ENCODE measurements at regions not wholly inside any gene's neighbourhood (a gene's known extent, or its start where the extent isn't known, plus 50 kb on each side); places are given as distances from the start of the nearest gene placed in this dataset.

DNA sequence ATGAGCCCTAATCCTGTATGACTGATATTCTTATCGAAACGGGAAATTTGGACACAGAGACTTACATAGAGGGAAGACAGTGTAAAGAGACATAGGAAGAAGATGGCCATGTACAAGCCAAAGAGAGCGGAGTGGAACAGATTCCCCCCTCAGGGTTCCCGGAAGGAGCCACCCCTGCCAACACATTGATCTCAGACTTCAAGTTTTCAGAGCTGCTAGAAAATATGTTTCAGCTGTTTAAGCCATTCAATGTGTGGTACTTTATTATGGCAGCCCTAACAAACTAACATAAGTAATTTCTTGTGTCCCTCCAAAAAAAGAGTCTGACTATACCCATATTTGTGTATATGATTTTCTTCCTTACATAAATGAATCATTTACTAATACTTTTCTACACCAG is 128.0 kb upstream of the STC2 start:
- intact Hi-C loops (cut with micrococcal nuclease): no loop called here
- H3K36me3 ChIP-seq (ENCODE audit: control insufficient read depth in 1 of 2, insufficient read depth in 2 of 2, low read length in 2 of 2): no peaks in the 10 kb centered on the region
- peak overlapping the region; percentile 5 for H2AFZ ChIP-seq (ENCODE audit: low read depth, low read length, poor library complexity, severe bottlenecking)
- H3K4me3 ChIP-seq (replicated peaks in 1 of 2; ENCODE audit: low read depth in 1 of 2, low read length in 2 of 2): no peak overlapping the region
- no peak for ATAC-seq
- no peaks in the 10 kb centered on the region for H4K20me1 ChIP-seq (ENCODE audit: insufficient read depth)
- no peaks in the 10 kb centered on the region for H3K9me3 ChIP-seq (ENCODE audit: control insufficient read depth in 1 of 2, insufficient read depth in 1 of 2, low read depth in 1 of 2, low read length in 2 of 2)
- H3K9ac ChIP-seq (ENCODE audit: low read length): peak overlapping the region; percentile 55
- H3K9me2 ChIP-seq (ENCODE audit: insufficient read depth): no peaks in the 10 kb centered on the region
- no TSS peak for BruUV-seq (replicated peaks)
- peak overlapping the region; percentile 84; the same call in 1 of the 2 replicates for H3K27ac ChIP-seq (ENCODE audit: low read depth, low read length)
- CTCF ChIA-PET: no interaction called here
- no peaks in the 10 kb centered on the region for H3K27me3 ChIP-seq (ENCODE audit: insufficient read depth, low read length)
- no peaks in the 10 kb centered on the region for H3K79me2 ChIP-seq (ENCODE audit: insufficient read depth, low read length)
- POLR2A ChIA-PET: interaction anchor here (0.7 kb wide), 1 partner anchor 127 kb away, joined by 3 read pairs; no protein-coding TSS in a partner anchor
- DNase-seq (ENCODE audit: low read depth, low spot score): no peak
- TF ChIP-seq TCF7L2 (IDR thresholded peaks at IDR 0.05; ENCODE audit: borderline replicate concordance, extremely low read depth, insufficient read depth, insufficient read length): no peak
- no peak for TF ChIP-seq CBX3 (IDR thresholded peaks at IDR 0.05; ENCODE audit: low read depth)
- no peak for TF ChIP-seq CEBPB (IDR thresholded peaks at IDR 0.05; ENCODE audit: low read depth)
- no peak for TF ChIP-seq FOSL1 (IDR thresholded peaks at IDR 0.05; ENCODE audit: low read depth)
- TF ChIP-seq, protein P1, sequence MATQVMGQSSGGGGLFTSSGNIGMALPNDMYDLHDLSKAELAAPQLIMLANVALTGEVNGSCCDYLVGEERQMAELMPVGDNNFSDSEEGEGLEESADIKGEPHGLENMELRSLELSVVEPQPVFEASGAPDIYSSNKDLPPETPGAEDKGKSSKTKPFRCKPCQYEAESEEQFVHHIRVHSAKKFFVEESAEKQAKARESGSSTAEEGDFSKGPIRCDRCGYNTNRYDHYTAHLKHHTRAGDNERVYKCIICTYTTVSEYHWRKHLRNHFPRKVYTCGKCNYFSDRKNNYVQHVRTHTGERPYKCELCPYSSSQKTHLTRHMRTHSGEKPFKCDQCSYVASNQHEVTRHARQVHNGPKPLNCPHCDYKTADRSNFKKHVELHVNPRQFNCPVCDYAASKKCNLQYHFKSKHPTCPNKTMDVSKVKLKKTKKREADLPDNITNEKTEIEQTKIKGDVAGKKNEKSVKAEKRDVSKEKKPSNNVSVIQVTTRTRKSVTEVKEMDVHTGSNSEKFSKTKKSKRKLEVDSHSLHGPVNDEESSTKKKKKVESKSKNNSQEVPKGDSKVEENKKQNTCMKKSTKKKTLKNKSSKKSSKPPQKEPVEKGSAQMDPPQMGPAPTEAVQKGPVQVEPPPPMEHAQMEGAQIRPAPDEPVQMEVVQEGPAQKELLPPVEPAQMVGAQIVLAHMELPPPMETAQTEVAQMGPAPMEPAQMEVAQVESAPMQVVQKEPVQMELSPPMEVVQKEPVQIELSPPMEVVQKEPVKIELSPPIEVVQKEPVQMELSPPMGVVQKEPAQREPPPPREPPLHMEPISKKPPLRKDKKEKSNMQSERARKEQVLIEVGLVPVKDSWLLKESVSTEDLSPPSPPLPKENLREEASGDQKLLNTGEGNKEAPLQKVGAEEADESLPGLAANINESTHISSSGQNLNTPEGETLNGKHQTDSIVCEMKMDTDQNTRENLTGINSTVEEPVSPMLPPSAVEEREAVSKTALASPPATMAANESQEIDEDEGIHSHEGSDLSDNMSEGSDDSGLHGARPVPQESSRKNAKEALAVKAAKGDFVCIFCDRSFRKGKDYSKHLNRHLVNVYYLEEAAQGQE (IDR thresholded peaks at IDR 0.05; ENCODE audit: low read depth): no peak
- no peak for TF ChIP-seq YY1 (IDR thresholded peaks at IDR 0.05; ENCODE audit: extremely low read depth, insufficient replicate concordance, low read depth, low read length)
- no peak for TF ChIP-seq SP1 (IDR thresholded peaks at IDR 0.05; ENCODE audit: low read depth)
- no peak for TF ChIP-seq EZH2phosphoT487 (IDR thresholded peaks at IDR 0.05; ENCODE audit: borderline replicate concordance)
- TF ChIP-seq, protein P2, sequence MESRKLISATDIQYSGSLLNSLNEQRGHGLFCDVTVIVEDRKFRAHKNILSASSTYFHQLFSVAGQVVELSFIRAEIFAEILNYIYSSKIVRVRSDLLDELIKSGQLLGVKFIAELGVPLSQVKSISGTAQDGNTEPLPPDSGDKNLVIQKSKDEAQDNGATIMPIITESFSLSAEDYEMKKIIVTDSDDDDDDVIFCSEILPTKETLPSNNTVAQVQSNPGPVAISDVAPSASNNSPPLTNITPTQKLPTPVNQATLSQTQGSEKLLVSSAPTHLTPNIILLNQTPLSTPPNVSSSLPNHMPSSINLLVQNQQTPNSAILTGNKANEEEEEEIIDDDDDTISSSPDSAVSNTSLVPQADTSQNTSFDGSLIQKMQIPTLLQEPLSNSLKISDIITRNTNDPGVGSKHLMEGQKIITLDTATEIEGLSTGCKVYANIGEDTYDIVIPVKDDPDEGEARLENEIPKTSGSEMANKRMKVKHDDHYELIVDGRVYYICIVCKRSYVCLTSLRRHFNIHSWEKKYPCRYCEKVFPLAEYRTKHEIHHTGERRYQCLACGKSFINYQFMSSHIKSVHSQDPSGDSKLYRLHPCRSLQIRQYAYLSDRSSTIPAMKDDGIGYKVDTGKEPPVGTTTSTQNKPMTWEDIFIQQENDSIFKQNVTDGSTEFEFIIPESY (IDR thresholded peaks at IDR 0.05; ENCODE audit: extremely low read depth, insufficient replicate concordance, low read length): no peak
- TF ChIP-seq POLR2A (IDR thresholded peaks at IDR 0.05; ENCODE audit: borderline replicate concordance, extremely low read depth, insufficient read depth, insufficient read length): no peak
- no peak for TF ChIP-seq POLR2AphosphoS5 (IDR thresholded peaks at IDR 0.05; ENCODE audit: low read depth, low read length)
- TF ChIP-seq SIN3A (IDR thresholded peaks at IDR 0.05; ENCODE audit: low read depth): no peak
- TF ChIP-seq SRF (IDR thresholded peaks at IDR 0.05; ENCODE audit: low read depth): no peak
- RAD21 ChIA-PET (ENCODE audit: low non-redundant PET in 1 of 2, low total read pairs in 2 of 2, uncharacterized antibody in 2 of 2, unreplicated experiment in 2 of 2): no interaction called here
- H3K4me2 ChIP-seq (ENCODE audit: low read length): peak overlapping the region; percentile 54
- H3K4me1 ChIP-seq (ENCODE audit: control insufficient read depth in 1 of 2, insufficient read depth in 2 of 2, low read length in 2 of 2): peaks cover 50 to 66% of the 10 kb centered on the region in 2 experiments

All from HCT116 (cell line).